OCI-M1 (cell line): ENCODE measurements at regions not wholly inside any gene's neighbourhood (a gene's known extent, or its start where the extent isn't known, plus 50 kb on each side); places are given as distances from the start of the nearest gene placed in this dataset.
"Not testable (repeated sequence)": the region's sequence is repeated elsewhere in the genome, so short reads cannot be mapped to it uniquely, and the experiment has no call there.

Source experiments
- DNase-seq: peaks from one replicate; lab custom pipeline; 2025; lab: John Stamatoyannopoulos, UW

DNA sequence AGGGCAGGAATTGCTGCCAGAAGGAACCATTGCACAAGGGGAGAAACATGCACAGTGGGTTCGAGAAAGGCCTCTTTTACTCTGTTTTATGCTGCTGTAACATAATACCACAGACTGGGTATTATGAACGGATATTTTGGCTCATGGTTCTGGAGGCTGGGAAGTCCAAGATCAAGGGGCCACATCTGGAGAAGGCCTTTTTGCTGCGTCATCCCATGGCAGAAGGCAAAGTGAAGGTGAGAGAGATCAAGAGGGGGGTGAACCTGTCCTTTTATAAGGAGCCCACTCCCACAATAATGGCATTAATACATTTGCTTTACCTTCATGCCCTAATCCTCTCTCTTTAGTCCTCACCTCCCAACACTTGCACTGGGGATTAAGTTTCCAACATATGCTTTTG is 136.9 kb upstream of the ALDH1B1 start:
- DNase-seq = no peak

DNA sequence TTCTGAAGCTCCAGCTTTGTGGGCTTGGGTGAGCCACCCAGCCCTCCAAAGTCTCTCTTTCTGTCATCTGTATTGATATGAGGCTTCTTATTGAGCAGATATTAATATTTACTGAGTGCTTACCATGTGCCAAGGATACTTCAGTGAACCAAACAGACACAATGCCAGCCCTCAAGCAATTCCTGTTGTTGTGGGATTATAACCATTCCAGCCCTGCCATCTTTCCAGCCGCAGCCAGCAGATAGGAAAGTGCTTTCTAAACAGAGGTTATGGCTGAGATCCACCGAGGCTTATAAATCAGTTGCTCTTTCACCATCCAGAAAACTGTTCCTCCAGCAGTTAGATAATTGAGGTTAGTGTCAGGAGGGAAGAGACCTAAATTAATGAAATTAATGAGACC is 137.7 kb upstream of the ALDH1B1 start:
- no peak for DNase-seq

DNA sequence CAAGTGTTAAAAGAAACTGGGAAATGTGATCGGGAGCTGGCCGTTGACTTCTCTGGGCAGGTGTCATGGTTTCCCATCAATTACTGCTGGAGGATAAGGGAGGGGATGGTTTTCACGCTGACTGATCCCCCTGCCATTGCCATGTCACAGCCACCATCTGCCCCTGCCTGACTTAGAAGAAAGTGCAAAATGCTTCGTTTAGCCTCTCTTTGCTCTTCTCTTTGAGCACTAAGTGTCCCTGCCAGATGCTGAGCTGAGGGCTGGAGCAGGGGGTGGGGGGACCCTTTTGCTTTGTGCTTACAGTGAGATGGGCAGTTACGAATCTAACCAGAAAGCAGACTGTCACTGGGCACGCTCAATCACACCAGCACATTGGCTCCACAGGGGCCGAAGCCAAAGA is 138.4 kb upstream of the ALDH1B1 start:
- no peak for DNase-seq

DNA sequence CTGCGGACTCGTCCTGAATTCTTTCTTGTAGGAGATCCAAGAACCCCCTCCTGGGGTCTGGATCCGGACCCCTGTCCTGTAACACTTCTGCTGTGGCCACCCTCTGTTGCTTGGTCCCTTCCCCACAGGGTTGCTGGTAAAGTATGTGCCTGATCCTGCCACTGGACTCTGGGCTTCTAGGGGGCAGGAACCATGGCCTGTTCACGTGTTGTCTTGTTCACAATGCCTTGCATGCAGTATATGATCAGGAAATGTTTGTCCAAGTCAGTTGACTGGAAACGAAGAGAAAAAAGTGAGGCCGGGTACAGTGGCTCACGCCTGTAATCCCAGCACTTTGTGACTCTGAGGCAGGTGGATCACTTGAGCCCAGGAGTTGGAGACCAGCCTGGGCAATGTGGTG is 139.3 kb upstream of the ALDH1B1 start:
- DNase-seq = no peak

DNA sequence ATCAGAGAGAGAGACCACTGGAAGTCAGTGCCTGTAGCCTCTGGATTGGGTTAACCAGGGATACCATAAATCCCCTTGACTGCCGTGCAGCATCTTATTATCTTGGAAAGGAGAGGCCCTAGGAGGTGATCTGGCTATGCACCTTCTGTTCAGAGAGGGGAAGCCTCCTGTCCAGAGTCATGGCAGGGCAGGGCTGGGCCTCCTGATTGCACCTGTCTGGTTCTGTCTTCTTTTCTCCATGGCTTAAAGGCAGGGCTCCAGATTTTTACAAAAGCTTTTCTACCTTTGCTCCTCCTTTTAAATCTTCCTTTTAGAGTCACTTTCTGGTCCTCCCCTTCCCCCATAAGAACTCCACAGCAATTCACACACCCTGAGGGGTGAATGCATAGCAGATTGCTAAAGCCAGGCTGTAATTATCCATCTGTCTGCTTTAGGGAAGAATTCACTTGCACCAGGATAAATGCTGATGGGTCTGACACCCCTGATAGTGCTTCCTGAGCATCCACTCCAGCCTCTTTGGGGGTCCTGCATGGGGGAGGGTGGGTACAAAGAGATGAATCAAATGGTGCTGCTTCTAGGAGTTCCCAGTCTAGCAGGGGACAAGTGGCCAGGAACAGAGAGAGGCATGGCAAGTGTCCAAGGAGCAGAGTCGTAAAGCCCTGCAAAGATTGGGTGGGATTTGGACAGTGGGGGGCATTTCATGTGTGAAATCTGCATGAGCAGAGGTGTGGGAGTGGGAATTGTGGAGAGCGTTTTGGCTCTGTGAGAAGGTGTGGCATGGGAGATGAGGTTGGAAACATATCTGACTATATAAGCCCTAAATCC is 141.3 kb upstream of the ALDH1B1 start:
- DNase-seq = no peak

DNA sequence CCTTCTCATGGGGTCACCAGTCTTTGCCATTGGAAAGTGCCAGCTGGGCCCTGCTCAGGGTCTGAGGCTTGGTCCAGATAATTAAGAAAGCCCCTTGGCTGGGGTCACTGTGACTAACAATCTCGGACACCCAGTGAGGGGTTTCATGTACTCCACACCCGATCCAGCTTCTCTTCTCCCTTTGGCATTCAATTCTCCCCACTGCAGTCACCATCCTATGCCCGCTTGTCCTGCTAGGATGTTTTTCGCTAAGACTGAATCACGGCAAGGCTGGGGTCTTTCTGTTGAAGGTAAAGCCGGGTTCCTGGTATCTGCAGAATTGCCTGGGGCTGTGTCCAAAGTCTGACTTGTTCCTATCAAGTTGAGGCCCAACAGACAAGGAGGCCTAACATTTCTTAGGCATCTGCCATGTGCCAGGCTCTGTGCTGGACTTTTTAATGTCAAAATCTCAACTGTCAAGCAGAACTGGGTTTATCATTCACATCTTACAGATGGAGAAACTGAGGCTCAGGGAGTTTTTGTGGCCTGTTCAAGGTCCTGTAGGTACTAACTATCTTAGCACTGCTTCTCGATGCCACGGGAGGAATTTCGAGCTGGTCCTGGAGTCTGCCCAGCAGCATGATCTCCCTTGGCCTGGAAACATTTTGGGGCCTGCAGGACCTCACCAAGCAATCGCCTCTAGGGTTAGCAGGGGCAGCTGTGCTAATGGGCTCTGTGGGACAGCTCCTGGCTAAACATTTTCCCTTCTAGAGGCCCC is 142.0 kb upstream of the ALDH1B1 start:
- DNase-seq = no peak

DNA sequence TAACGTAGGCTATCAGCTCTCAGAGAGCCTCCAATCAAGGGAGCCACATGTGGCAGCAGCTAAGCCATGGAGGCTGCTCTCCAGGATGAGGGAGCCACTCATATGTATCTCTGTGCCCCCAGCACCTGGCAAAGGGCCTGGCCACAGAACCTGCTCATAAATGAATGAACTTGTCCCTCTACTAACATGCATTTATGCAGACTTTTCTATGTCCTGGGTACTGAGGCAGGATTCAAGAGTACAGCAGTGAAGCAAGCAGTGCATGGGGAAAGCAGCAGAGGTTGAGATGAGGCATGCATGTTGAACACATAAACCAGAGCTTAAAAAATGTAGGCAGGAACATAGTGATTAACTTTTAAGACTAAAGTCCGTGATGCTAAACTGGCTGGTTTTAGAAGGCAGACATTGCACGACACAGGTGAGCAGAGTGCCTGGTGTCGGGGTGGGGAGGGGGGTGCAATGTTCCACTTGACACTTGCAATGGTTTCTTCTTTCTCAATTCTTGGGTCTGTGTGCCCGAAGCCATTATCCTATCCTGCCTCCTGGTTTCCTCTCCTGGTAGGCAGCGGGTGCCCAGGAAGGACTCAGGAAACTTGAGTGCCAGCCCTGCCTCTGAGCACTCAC is 142.8 kb upstream of the ALDH1B1 start:
- DNase-seq = no peak

DNA sequence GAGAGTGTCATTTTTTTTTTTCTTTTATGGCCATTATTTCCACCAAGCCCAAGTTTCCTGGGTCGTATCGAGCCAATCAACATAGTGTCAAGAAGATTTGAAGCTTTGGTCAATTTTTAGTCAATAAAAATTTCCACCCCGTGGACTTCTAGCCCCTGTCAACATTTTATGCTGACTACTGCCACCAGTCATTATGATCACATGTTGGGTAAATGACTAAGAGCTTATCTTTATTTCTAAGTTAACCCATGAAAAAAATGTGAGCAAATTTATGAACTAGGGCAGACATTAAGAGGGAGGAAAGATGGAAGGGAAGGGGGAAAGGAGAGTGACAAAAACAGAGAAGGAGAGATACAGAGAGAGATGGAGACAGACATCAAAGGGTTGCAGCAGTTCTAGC is 143.5 kb upstream of the ALDH1B1 start:
- DNase-seq = no peak

DNA sequence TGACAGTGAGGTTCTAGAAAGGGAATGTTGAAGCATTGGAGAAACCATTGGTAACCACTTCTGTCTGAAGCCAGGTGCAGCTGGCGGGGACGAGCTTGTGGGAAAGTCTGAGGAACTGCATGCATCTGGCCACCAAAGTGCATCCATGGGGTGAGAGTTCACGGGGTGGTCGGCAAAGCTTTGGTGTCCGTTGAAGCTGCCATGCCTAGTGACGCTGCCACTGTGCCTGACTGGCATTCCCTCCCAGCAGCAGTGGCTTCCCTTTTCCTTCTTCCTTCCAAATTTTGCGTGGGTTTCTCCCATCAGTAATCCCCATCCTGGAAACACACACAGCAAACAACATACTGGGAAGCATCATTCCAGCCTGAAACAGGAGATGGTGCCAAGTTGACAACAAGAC is 145.7 kb upstream of the ALDH1B1 start:
- DNase-seq = no peak

DNA sequence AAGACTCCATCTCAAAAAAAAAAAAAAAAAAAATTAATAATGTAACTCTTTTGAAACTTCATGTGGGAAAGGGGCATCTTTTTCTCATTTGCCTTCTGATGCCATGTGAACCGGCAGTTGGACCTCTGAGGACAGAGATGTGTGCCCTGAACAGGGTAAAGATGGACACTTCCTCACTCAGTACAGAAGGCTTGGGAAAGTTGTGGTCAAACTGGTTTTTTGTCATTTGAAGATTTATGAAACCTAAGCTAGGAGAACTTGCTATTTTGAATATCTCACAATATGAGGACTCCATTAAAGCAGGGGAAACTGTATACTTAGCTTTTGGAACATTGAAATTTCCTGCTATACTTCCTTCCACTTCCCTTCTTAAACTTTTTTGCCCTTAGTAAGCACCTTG is 147.5 kb upstream of the ALDH1B1 start:
- DNase-seq = no peak

DNA sequence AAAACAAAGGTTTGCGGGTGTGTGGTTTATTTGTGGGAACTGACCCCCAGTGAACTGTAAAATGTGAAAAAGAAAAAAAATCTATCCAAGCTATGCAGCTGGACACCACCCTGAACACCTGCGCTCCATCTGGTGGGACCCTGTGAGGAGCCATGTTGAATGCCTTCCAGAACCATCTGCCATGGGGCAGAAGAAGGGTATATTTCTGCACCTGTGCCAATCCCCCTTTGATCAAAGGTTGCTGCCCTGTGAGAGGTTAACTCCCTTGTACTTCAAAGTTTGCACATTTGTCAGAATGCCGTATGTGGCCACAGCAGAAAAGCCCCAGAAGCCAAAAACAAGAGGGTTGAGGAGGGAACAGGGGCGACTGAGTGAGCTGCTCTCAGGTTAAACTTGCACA is 148.5 kb upstream of the ALDH1B1 start:
- DNase-seq = no peak

DNA sequence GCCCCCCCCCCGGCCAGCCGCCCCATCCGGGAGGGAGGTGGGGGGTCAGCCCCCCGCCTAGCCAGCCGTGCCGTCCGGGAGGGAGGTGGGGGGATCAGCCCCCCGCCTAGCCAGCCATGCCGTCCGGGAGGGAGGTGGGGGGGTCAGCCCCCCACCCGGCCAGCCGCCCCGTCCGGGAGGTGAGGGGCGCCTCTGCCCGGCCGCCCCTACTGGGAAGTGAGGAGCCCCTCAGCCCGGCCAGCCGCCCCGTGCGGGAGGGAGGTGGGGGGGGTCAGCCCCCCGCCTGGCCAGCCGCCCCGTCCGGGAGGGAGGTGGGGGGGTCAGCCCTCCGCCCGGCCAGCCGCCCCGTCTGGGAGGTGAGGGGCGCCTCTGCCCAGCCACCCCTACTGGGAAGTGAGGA is 150.4 kb upstream of the ALDH1B1 start:
- not testable (repeated sequence) for DNase-seq

DNA sequence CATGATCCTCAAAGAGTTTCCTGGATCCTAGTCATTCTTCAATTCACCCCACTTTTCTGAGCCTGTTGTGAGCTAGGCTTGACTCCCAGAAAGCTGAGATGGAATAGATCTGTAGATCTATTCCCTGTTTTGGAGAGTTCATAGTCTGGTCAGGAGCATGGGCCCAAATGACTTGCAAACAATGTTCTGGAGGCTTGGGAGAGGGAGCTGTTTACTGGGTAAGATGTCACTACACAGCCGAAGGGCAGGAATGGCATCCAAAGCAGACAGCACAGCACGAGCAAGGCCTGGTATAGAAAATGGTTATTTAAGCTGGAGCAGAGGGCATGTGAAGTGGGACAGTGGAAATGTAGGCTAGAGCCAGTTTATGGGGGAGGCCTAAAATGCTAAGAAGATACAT is 152.5 kb upstream of the ALDH1B1 start:
- no peak for DNase-seq

DNA sequence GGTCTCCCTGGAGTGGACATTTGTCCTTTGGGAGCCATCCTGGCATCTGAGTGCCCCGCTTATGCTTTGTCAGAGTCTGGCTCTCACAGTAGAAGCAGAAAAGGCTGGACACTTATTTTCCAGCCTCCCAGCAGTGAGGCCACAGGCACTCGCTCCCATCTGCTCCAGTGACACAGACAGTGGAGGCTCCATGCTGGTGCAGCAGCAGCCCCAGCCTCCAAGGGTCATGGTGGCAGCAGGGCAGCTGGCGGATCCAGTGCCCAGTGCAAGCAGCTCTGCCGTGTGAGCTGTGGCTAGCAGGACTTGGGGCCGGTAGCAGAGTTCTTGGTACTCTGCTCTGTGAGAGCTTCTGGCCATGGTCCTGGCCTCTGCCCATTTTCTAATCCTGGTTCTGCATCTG is 157.3 kb upstream of the ALDH1B1 start:
- DNase-seq = no peak

DNA sequence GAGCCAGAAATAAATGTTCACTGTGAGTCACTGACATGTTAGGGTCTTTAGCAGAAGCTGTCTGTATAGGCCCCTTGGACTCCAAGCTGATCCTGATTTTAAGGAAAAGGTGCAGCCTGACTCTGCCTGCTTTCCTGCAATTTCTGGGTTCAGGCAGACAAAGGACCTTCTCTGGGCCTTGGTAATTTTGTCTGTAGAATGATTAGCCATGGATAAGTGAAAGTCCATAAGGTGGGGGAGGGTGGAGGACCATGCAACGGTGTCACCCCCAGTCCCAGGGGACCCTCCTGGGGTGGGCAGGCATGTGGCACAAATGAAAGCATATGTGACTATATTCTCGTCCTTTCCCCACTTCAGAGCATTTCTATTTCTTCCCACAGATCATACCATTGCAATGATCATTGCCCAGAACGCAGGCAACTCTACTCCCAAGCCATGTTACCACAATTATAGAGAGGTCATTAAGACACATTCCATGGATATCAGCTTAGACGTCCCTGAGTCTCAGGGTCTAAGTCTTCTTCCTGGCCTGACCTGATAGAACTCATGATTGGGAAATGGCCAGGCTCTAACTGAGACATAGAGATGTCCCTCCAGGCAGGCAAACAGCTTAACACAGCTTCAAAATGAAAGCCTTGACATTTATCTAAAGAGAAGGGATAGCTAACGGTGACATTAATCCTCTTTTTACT is 157.9 kb upstream of the ALDH1B1 start:
- no peak for DNase-seq

DNA sequence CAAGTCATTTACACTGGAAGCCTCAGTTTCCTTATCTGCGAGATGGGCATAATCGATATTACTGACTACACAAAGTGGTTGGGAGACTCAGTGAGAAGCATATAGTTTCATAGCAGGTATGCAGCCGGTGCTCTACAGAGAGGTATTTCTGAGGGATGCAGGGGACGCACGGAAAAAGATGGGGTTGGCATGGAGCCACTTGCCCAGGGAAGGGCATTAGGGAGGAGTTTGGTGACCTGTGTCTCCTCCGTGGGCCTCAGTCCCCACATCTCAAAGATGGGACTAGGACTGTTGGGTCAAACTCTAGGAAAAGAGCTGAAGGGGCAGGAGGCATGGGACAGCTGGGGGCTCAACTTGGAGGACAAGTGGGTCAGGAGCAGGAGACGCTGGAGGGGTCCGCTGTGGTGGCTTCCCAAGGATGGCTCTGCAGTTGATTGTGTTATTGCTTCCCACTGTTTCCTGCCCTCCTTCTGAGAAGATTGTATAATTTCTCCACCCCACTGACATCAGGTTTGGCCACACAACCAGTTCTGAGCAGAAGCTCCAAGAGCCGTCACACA is 158.6 kb upstream of the ALDH1B1 start:
- DNase-seq = no peak

DNA sequence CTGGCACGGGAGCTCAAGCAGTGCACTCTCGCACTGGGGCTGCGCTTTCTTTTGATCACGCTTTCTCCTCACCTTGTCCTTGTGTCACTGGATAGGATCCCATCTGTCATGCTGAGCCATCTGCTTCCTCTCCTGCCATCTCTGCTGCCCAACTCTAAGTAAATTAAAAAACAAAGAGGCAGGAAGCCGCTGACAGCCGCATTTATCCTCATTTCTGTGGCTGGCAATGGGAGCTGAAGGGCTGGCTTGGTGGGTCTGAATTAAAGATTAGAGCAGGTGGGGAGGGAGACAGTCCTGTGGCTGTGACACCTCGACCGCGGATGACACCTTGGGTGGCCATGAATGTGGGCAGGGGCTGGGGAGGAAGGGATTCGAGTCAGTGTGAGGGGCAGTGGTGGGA is 159.2 kb upstream of the ALDH1B1 start:
- DNase-seq = no peak

DNA sequence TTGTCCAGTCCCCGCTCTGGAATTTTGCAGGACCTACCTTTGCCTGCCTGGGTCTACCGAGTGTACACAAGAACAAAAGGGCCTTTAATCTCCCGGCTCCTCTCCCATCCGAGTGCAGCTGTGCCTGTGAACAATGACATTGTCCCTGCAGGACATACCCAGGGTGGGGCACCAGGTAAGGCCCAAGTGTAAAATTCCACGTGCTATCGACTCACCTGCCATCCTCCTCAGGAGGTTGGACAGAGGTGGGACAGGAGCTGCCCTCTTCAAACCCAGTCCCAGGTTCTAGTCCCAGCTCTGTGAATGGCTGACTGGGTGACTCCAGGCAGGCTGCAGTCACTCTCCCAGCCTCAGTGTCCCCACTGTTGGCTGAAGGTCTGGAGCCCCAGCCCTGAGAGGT is 159.6 kb upstream of the ALDH1B1 start:
- DNase-seq = no peak

DNA sequence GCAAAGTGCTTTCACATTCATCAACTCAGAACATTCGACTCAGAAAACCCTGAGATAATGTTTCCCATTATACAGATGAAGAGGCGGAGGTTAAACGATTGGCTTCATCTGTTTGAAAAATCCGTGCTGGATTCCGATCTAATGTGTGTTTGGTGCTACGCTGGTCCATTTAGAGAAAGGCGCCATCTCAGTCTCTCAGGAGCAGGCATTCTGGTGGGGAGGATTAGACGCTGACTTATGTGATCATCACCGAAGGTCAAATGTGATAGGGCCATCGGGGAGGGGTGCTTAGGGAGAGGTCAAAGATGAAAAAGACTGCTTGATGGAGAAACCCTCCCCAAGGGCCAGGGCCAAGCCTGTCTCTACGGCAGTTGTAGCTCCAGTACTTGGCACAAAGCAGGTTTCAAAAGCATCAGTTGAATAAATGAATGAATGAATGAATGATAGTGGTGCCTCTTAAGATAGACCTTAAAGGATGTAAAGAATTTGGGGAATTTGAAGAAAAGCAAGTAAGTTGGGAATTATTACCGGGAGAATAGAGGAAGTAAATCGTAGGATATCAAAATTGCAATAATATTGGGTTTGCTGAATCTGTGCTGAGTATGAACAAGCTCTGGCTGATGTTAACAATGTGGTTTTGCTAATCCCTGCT is 160.6 kb upstream of the SHB start:
- no peak for DNase-seq

DNA sequence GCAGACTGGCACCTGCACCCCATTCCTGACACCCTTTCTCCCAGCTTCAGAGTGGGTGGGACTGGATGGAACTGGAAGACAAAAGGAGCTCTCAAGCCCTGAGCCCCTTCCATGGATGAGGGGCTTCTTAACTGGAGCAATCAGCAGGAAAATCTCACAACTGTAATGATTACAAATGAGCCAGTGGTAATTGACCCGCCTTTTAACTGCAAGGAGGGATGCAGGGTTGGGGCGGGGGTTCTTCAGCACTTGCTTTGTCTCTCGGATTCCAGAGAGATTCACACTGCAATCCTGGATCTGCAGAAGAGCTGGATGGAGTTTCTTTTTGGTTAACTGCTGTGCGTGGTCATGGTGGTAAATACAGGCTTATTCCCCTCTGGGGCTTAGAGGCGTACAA is 160.1 kb upstream of the SHB start:
- DNase-seq = no peak

DNA sequence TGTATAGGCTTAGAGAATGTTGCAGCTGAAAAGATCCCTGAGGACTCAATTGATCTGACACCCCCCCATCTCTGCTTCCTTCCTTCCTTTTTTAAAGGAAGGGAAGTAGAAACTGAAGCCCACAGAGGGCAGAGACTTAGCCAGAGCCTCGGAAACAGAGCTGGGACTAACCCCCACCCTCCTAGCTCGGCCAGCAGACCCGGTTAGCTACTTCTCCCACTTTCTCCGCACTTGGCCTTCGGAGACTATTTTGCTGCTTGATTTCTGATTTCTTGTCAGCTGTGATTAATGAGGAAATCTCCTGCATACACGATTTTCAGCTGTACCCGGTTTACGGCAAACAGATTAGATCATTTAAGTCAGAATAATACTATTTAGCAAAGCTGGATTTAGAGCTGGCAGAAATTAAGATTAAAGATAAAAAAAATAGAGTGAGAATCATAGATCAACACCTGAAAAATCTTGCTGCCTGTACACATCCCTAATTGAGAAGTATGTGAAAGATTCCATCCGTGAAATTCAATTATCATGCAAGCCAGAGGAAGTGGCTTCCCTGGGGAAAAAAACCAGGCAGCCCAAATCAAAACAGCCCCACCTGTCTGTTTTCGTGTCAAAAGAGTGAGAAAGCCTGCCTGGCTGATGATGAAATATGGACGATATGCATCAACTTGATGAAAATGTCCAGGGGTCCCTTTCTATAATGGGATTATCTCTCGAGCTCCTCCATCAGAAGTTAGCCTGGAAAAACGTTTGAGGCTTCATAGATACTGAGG is 159.5 kb upstream of the SHB start:
- no peak for DNase-seq
